GM18511 (cell line): ENCODE measurements at regions not wholly inside any gene's neighbourhood (a gene's known extent, or its start where the extent isn't known, plus 50 kb on each side); places are given as distances from the start of the nearest gene placed in this dataset.
"Not testable (repeated sequence)": the region's sequence is repeated elsewhere in the genome, so short reads cannot be mapped to it uniquely, and the experiment has no call there.

ENCODE experiments used
- ATAC-seq: cut with Tn5 transposase; IDR thresholded peaks from one replicate; pipeline ENCODE4 v1.9.1; 2021; ENCODE audit warnings: mild to moderate bottlenecking, moderate library complexity; ENCODE audit not compliant: unreplicated experiment

- no peak for ATAC-seq
Observed at GRCh38 chr4:173656898-173657297, 126.9 kb upstream of the HAND2 start.

DNA sequence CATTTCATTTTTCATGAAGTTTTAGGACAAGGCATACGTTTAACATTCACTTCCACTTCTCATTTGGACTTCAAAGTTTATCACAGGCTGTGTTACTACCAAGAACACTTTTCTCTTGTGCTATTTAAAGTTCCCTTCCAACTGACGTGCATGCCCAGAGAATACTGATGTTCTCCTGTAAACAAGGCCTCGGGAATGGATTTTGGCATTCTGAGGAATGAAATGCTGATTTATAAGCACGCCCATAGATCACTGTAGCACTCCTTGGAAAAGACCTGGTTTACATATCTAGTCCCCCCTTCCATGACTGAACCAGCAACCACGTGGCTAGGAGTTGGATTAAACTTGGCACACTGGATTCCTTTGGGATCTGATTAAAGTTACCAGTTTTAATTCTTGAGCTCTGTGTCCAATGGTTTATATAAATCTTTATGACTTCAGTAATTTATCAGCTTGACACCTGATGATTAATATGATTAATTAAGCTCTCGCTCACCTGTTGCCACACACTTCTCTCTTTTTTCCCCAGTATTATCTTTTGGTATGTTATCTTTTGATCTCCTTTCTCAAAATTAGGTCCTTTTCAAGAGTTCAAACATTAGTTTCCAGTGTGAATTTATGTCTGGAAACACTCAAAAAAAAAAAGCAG lies 122.4 kb upstream of the HAND2 start:
- ATAC-seq, result no peak

DNA sequence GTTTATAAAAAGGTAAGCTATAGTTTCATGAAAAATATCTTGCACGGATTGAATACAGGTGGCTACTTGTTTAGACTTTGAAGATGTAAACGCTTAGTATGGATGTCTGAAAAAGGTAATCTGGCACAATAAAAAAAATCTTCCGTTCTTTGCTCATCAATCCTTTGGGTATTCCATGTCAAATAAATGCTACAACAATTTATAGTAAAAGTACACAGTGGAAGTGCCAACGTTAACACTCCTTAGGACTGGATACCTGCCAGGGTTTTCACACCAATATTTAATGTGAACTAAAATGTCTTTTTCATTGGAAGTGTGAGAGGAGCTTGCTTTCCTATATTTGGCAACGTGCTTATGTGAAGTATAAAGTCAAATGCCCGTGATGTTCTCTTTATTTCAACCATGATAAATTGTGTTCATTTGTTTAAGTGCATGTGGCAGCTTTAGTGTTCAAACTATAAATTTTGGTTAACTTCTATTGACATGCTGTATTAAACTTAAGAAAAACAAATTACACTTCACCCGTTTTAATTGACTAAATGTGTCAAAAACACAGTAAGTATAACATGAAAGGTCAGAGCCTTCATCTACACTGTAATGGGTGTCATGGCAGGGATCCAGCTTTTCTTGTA lies 121.7 kb upstream of the HAND2 start:
- ATAC-seq, result no peak

DNA sequence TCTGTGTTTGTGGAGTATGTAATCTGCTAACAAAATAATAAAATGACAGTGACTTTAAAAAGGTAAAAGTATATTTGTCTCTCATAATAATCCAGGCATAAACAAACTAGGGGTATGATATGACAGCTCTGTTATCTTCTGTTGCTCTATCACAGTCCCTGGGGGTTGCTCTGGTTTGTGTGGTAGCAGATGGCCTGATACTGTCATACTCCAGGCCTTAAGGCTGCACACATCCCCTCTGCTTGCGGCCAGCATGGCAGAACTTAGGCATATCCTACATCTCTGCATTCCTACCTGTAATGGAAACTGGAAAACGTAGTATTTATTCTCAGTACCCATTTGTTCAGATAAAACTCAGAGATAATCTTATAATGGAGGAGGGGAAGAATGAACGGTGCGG lies 117.9 kb upstream of the HAND2 start:
- ATAC-seq, result no peak

GRCh38 chr4:173642509-173642908 lies 112.5 kb upstream of the HAND2 start:
- no peak for ATAC-seq

DNA sequence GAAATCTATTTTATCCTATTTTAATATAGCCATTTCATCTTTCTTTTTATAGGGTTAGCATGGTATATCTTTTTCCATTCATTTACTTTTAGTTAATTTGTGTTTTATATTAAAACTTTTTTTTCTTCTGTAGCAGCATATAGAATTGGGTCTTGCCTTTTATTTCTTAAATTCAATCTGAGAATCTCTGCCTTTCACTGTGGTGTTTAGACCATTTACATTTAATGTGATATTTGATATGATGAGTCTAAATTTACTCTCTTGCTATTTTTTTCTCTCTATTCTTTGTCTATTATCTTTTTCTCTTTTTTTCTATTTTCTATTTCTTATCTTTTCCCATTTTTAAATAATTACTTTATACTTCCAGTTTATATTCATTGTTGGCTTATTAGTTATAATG lies 105.4 kb upstream of the HAND2 start:
- ATAC-seq, result no peak

- no peak for ATAC-seq
Observed at GRCh38 chr4:173626277-173626676, 96.2 kb upstream of the HAND2 start.

DNA sequence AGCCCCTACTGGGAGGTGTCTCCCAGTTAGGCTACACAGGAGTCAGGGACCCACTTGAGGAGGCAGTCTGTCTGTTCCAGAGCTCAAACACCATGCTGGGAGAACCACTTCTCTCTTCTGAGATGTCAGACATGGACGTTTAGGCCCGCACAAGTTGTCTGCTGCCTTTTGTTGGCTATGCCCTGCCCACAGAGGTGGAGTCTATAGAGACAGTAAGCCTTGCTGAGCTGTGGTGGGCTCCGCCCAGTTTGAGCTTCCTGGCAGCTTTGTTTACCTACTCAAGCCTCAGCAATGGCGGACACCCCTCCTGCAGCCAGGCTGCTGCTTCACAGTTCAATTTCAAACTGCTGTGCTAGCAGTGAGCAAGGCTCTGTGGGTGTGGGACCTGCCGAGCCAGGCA lies 88.6 kb upstream of the HAND2 start:
- ATAC-seq, result not testable (repeated sequence)

GRCh38 chr4:173609158-173609557 lies 79.1 kb upstream of the HAND2 start:
- ATAC-seq, result no peak

GRCh38 chr4:173608632-173609031 lies 78.6 kb upstream of the HAND2 start:
- not testable (repeated sequence) for ATAC-seq

GRCh38 chr4:173591760-173592159 lies 61.7 kb upstream of the HAND2 start:
- ATAC-seq, result no peak

DNA sequence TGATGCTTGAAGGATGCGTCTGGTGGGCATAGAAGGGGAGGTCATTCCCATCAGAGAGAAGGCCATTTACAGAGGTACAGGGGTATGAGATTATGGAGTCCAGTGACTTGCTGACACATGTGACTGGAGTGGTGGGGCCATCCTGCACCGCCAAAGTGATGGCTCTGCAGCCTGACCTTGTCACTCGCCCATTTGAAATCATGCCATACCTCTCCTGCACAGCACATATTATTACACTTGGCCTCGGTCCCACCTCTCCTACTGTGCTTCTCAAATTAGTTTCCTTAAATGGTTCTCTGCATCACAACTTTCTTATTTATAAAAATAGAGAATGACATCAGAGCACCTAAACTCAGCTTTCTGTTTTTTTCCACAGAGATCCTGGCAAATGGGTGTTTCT lies 60.7 kb upstream of the HAND2 start:
- no peak for ATAC-seq

GRCh38 chr4:173585876-173586572 lies 56.0 kb upstream of the HAND2 start:
- ATAC-seq, result no peak

- no peak for ATAC-seq
Observed at GRCh38 chr4:173584506-173584905, 54.5 kb upstream of the HAND2 start.
